GM12878 (cell line): ENCODE measurements at regions not wholly inside any gene's neighbourhood (a gene's known extent, or its start where the extent isn't known, plus 50 kb on each side); places are given as distances from the start of the nearest gene placed in this dataset.

ENCODE experiments used
- ESRRA ChIP-seq: IDR thresholded peaks from 2 replicates; pipeline ENCODE4 v1.6.1; 2012; ENCODE audit warnings: mild to moderate bottlenecking, low read length, improper control_type of control experiment
- ETV6 ChIP-seq, 2 experiments: fragments of 450-650 bp in 1 of 2; IDR thresholded peaks in 1 of 2; conservative IDR thresholded peaks in 1 of 2; 2 replicates each; pipeline ENCODE4 v1.6.1; 2014; ENCODE audit warnings: antibody characterized with exemption in 1 of 2, borderline replicate concordance in 1 of 2, low read depth in 1 of 2, mild to moderate bottlenecking in 1 of 2, moderate library complexity in 1 of 2
- IKZF1 ChIP-seq: fragments of 450-650 bp; conservative IDR thresholded peaks from 2 replicates; pipeline ENCODE4 v1.6.1; 2017; ENCODE audit warnings: antibody characterized with exemption, mild to moderate bottlenecking
- PAX5 ChIP-seq: IDR thresholded peaks from 2 replicates; pipeline ENCODE4 v1.6.1; 2011; ENCODE audit warnings: low read depth, low read length, borderline replicate concordance
- PML ChIP-seq: IDR thresholded peaks from 2 replicates; pipeline ENCODE4 v1.6.1; 2012; ENCODE audit warnings: low read length, inconsistent platforms
- RCOR1 ChIP-seq: conservative IDR thresholded peaks from 2 replicates; pipeline ENCODE4 v1.6.1; 2012; ENCODE audit warnings: low read depth, low read length, improper control_type of control experiment
- ZNF384 ChIP-seq: IDR thresholded peaks from 2 replicates; pipeline ENCODE4 v1.6.1; 2012; ENCODE audit warnings: low read depth, mild to moderate bottlenecking, low read length, improper control_type of control experiment, borderline replicate concordance
- ZZZ3 ChIP-seq: IDR thresholded peaks from 2 replicates; pipeline ENCODE4 v1.6.1; 2011; ENCODE audit warnings: low read depth; ENCODE audit not compliant: control insufficient read depth, insufficient read length
- TF ChIP-seq, protein P1 (sequence below): fragments of 450-650 bp; IDR thresholded peaks from 2 replicates; pipeline ENCODE4 v1.6.1; 2017; ENCODE audit warnings: mild to moderate bottlenecking, moderate library complexity
- TF ChIP-seq, protein P2 (sequence below): fragments of 450-650 bp; IDR thresholded peaks from 2 replicates; pipeline ENCODE4 v1.6.1; 2017; ENCODE audit warnings: mild to moderate bottlenecking, low read depth, inconsistent platforms; ENCODE audit not compliant: poor library complexity, severe bottlenecking
- TF ChIP-seq, protein P3 (sequence below): IDR thresholded peaks from 2 replicates; pipeline ENCODE4 v1.6.1; 2011; ENCODE audit warnings: mild to moderate bottlenecking, low read depth, low read length, moderate library complexity; ENCODE audit not compliant: insufficient replicate concordance
- TF ChIP-seq, protein P4 (sequence below): IDR thresholded peaks from 2 replicates; pipeline ENCODE4 v1.6.1; 2012; ENCODE audit warnings: low read depth, low read length, improper control_type of control experiment
- TF ChIP-seq, protein P5 (sequence below): fragments of 450-650 bp; IDR thresholded peaks from 2 replicates; pipeline ENCODE4 v1.6.1; 2018; ENCODE audit warnings: mild to moderate bottlenecking, low read depth, moderate library complexity; ENCODE audit not compliant: partially characterized antibody
- TF ChIP-seq, protein P6 (sequence below): fragments of 450-650 bp; formaldehyde crosslinking; IDR thresholded peaks from 2 replicates; pipeline ENCODE4 v1.4.0; 2022; ENCODE audit warnings: mild to moderate bottlenecking, moderate library complexity

DNA sequence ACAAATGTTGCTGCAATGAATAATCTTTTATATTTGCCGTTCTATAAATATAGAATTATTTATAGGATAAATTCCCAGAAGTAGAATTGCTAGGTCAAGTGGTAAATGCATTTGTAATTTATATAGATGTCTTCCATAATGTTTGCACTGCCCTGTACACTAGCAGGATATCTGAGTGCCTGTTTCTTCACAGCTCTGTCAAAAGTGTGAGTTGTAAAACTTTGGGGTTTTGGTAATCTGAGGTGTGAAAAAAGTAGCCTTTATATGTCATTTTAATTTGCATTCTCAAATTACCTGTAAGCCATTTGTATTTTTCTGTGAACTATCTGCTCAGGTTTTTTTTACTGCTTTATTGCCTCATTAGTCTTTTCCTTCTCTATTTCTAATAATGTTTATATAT, 271.2 kb downstream of the NEBL start (continued):
- TF ChIP-seq, protein P1, sequence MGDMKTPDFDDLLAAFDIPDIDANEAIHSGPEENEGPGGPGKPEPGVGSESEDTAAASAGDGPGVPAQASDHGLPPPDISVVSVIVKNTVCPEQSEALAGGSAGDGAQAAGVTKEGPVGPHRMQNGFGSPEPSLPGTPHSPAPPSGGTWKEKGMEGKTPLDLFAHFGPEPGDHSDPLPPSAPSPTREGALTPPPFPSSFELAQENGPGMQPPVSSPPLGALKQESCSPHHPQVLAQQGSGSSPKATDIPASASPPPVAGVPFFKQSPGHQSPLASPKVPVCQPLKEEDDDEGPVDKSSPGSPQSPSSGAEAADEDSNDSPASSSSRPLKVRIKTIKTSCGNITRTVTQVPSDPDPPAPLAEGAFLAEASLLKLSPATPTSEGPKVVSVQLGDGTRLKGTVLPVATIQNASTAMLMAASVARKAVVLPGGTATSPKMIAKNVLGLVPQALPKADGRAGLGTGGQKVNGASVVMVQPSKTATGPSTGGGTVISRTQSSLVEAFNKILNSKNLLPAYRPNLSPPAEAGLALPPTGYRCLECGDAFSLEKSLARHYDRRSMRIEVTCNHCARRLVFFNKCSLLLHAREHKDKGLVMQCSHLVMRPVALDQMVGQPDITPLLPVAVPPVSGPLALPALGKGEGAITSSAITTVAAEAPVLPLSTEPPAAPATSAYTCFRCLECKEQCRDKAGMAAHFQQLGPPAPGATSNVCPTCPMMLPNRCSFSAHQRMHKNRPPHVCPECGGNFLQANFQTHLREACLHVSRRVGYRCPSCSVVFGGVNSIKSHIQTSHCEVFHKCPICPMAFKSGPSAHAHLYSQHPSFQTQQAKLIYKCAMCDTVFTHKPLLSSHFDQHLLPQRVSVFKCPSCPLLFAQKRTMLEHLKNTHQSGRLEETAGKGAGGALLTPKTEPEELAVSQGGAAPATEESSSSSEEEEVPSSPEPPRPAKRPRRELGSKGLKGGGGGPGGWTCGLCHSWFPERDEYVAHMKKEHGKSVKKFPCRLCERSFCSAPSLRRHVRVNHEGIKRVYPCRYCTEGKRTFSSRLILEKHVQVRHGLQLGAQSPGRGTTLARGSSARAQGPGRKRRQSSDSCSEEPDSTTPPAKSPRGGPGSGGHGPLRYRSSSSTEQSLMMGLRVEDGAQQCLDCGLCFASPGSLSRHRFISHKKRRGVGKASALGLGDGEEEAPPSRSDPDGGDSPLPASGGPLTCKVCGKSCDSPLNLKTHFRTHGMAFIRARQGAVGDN = no peak
- TF ChIP-seq, protein P2, sequence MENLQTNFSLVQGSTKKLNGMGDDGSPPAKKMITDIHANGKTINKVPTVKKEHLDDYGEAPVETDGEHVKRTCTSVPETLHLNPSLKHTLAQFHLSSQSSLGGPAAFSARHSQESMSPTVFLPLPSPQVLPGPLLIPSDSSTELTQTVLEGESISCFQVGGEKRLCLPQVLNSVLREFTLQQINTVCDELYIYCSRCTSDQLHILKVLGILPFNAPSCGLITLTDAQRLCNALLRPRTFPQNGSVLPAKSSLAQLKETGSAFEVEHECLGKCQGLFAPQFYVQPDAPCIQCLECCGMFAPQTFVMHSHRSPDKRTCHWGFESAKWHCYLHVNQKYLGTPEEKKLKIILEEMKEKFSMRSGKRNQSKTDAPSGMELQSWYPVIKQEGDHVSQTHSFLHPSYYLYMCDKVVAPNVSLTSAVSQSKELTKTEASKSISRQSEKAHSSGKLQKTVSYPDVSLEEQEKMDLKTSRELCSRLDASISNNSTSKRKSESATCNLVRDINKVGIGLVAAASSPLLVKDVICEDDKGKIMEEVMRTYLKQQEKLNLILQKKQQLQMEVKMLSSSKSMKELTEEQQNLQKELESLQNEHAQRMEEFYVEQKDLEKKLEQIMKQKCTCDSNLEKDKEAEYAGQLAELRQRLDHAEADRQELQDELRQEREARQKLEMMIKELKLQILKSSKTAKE = no peak
- no peak for TF ChIP-seq IKZF1
- TF ChIP-seq, protein P3, sequence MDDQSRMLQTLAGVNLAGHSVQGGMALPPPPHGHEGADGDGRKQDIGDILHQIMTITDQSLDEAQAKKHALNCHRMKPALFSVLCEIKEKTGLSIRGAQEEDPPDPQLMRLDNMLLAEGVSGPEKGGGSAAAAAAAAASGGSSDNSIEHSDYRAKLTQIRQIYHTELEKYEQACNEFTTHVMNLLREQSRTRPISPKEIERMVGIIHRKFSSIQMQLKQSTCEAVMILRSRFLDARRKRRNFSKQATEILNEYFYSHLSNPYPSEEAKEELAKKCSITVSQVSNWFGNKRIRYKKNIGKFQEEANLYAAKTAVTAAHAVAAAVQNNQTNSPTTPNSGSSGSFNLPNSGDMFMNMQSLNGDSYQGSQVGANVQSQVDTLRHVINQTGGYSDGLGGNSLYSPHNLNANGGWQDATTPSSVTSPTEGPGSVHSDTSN = no peak
- TF ChIP-seq, protein P4, sequence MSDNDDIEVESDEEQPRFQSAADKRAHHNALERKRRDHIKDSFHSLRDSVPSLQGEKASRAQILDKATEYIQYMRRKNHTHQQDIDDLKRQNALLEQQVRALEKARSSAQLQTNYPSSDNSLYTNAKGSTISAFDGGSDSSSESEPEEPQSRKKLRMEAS = no peak
- no peak for TF ChIP-seq PML
- TF ChIP-seq, protein P5, sequence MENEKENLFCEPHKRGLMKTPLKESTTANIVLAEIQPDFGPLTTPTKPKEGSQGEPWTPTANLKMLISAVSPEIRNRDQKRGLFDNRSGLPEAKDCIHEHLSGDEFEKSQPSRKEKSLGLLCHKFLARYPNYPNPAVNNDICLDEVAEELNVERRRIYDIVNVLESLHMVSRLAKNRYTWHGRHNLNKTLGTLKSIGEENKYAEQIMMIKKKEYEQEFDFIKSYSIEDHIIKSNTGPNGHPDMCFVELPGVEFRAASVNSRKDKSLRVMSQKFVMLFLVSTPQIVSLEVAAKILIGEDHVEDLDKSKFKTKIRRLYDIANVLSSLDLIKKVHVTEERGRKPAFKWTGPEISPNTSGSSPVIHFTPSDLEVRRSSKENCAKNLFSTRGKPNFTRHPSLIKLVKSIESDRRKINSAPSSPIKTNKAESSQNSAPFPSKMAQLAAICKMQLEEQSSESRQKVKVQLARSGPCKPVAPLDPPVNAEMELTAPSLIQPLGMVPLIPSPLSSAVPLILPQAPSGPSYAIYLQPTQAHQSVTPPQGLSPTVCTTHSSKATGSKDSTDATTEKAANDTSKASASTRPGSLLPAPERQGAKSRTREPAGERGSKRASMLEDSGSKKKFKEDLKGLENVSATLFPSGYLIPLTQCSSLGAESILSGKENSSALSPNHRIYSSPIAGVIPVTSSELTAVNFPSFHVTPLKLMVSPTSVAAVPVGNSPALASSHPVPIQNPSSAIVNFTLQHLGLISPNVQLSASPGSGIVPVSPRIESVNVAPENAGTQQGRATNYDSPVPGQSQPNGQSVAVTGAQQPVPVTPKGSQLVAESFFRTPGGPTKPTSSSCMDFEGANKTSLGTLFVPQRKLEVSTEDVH = no peak
- no peak for TF ChIP-seq ESRRA
- TF ChIP-seq PAX5 = no peak
- no peak for TF ChIP-seq ZZZ3
- TF ChIP-seq RCOR1 = no peak
- TF ChIP-seq, protein P6, sequence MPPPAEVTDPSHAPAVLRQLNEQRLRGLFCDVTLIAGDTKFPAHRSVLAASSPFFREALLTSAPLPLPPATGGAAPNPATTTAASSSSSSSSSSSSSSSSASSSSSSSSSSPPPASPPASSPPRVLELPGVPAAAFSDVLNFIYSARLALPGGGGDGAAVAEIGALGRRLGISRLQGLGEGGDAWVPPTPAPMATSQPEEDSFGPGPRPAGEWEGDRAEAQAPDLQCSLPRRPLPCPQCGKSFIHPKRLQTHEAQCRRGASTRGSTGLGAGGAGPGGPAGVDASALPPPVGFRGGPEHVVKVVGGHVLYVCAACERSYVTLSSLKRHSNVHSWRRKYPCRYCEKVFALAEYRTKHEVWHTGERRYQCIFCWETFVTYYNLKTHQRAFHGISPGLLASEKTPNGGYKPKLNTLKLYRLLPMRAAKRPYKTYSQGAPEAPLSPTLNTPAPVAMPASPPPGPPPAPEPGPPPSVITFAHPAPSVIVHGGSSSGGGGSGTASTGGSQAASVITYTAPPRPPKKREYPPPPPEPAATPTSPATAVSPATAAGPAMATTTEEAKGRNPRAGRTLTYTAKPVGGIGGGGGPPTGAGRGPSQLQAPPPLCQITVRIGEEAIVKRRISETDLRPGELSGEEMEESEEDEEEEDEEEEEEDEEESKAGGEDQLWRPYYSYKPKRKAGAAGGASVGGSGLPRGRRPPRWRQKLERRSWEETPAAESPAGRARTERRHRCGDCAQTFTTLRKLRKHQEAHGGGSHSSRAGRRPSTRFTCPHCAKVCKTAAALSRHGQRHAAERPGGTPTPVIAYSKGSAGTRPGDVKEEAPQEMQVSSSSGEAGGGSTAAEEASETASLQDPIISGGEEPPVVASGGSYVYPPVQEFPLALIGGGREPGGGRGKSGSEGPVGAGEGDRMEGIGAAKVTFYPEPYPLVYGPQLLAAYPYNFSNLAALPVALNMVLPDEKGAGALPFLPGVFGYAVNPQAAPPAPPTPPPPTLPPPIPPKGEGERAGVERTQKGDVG = no peak
- TF ChIP-seq ZNF384 = no peak
- no peak for TF ChIP-seq ETV6 (conservative IDR thresholded peaks at IDR 0.05 in 1 of 2, IDR thresholded peaks at IDR 0.05 in 1 of 2; ENCODE audit: borderline replicate concordance in 1 of 2, low read depth in 1 of 2)
